HFF-Myc (cell line): ENCODE measurements at regions not wholly inside any gene's neighbourhood (a gene's known extent, or its start where the extent isn't known, plus 50 kb on each side); places are given as distances from the start of the nearest gene placed in this dataset.

Experiments used
- DNase-seq: peaks from one replicate; pipeline ENCODE4 v3.0.0-alpha.2; 2011; ENCODE audit warnings: low read depth; ENCODE audit errors: extremely low read depth
- H3K4me3 ChIP-seq: replicated peaks from 2 replicates; pipeline ENCODE4 v1.5.1; 2011; ENCODE audit warnings: low read depth, mild to moderate bottlenecking, control low read depth, low read length
- TF ChIP-seq, protein P1 (sequence below): IDR thresholded peaks from 2 replicates; pipeline ENCODE4 v1.5.1; 2012; ENCODE audit warnings: mild to moderate bottlenecking, low read depth, low read length, control low read depth; ENCODE audit errors: missing control alignments

DNA sequence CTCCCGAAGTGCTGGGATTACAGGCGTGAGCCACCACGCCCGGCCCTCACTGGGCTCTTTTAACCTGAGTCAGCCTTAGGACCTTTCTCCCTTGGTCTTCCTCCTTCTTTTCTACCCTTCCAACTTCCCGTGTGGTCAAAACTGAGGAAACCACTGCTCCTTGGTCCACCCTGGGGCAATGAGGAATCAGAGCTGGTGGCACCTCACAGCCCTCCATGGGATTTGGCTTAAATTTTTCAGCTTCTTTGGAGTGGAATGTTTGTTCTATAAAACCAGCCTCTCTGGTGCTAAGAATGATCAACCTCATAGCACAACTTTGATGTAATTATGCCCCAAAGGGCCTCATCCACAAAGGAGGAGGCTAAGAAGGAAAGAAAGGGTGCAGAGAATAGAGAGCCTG is 76.6 kb upstream of the CFAP20DC start:
- TF ChIP-seq, protein P1, sequence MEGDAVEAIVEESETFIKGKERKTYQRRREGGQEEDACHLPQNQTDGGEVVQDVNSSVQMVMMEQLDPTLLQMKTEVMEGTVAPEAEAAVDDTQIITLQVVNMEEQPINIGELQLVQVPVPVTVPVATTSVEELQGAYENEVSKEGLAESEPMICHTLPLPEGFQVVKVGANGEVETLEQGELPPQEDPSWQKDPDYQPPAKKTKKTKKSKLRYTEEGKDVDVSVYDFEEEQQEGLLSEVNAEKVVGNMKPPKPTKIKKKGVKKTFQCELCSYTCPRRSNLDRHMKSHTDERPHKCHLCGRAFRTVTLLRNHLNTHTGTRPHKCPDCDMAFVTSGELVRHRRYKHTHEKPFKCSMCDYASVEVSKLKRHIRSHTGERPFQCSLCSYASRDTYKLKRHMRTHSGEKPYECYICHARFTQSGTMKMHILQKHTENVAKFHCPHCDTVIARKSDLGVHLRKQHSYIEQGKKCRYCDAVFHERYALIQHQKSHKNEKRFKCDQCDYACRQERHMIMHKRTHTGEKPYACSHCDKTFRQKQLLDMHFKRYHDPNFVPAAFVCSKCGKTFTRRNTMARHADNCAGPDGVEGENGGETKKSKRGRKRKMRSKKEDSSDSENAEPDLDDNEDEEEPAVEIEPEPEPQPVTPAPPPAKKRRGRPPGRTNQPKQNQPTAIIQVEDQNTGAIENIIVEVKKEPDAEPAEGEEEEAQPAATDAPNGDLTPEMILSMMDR, result no peak
- DNase-seq, result no peak
- H3K4me3 ChIP-seq, result no peak overlapping the region

DNA sequence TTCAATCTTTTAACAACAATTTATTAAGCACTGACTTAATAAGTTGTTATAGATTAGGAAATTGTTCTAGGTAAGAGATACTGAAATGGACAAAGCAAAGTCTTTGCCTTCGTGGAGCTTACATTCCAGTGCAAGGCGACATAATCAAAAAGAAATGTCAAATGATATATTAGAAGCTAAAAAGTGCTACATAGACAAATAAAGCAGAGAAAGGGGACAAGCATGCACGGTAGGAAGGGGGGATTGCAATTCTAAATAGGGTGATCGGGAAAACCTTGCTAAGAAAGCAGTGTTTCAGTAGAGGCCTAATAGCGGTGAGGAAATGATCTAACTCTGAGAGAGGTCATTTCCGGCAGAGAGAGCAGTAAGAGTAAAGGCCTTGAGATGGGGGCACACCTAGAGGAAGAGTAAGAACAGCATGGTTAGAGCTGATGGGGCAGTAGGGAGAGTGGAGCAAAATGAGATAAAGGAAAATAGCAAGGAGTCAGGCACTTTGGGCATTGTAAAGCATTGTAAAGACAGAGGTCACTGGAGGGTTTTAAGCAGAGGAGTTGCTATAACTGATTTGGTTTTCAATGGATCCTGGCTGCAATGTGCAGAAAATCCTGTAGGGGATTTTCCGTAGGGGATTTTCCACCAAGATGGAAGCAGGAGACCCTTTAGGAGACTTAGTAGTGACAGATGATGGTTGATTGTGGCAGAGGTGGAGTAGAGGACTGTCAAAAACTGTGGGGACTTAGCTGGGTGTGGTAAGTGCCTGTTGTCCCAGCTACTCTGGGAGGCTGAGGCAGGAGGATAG is 71.7 kb upstream of the CFAP20DC start:
- no peak overlapping the region for H3K4me3 ChIP-seq
- no peak for DNase-seq
- TF ChIP-seq, protein P1, result no peak

DNA sequence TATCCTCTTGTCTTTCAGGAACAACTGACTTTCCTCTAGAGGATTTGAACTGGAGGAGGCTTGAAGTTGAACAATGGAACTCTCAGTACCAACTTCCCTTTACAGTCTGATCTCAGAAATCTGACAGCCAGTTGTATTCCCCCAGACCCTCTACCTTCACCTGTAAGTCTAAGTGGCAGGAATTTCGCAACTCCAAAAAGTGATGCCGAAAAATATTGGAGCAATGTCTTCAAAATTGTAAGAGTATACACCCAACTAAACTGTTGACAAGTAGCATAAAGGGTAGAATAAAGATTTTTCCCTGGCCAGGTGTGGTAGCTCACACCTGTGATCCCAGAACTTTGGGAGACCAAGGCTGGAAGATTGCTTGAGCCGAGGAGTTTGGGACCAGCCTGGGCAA is 69.1 kb upstream of the CFAP20DC start:
- H3K4me3 ChIP-seq, result no peak overlapping the region
- TF ChIP-seq, protein P1, result no peak
- DNase-seq, result no peak

DNA sequence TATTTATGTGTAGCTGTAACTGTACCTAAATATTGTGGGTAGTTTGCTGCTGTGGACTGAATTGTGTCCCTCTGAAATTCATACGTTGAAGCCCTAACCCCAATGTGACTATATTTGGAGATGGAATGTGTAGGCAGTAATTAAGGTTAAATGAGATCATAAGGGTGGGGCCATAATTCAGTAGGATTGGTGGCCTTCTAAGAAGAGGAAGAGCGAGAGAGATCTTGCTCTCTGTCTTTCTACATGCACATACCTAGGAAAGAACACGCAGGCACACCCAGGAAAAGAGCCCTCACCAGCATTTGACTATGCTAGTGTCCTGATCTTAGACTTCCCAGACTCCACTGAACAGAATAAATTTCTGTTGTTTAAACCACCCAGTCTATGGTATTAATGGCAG is 67.6 kb upstream of the CFAP20DC start:
- TF ChIP-seq, protein P1, result no peak
- no peak overlapping the region for H3K4me3 ChIP-seq
- DNase-seq, result no peak

DNA sequence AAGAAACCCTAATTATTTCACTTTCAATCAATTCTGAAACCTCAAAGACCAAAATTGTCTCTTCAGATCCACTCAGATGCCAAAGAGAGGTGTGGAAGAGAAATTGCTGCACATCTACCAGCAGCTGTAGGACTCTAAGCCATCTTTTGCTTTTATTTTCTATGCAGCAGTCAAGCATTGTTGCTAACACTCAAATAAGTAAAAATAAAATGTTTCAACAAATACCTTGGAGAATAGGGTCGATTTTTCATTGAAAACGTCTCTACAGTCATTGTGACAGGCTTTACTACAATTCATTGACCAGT is 66.4 kb upstream of the CFAP20DC start:
- TF ChIP-seq, protein P1, result no peak
- H3K4me3 ChIP-seq, result no peak overlapping the region

DNA sequence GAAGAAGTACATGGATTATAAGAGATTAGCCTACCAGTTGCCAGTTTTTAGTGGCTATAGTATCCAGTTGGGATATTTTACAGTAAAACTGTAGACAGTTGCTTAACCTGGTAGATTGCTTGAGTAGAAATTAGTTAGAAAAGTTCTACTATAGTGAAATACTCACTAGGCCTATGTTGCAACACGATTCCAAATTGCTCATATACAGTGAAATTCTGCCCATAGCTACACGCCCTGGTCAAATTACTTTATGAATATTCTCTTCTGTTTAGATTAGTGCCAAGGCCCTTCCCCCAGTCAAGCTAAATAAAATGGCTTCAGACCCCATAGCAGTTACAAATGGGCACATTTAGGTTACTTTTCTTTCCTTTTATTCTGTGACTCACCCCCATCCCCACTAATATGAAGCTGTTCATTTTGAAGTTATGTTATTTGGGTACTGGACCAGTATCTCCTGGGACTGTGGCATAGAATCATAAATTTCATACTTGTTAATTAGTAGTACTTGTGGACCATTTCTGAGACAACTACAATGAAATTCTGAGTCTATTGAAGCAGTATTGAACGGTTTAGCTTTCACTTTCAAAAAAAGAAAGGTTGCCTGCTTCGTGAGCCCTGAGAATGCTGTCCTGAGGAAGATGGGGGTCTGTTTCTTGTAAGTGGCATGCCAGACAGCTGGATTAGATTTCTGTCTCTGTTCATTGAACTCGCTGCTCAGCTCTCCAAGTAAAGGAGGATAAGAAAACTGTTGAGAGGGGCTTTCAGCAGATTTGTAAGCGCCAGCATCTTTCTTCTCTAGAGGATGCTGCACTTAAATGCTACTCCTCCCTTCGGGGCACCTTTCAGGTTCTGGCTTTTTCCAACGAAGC is 65.8 kb upstream of the CFAP20DC start:
- no peak overlapping the region for H3K4me3 ChIP-seq
- TF ChIP-seq, protein P1, result no peak
- no peak for DNase-seq

More for the DNA sequence above, 66.4 kb upstream of the CFAP20DC start:
- no peak for DNase-seq
